ENCODE measurements at regions not wholly inside any gene's neighbourhood (a gene's known extent, or its start where the extent isn't known, plus 50 kb on each side); places are given as distances from the start of the nearest gene placed in this dataset.

GRCh38 chr7:17233603-17234002 is 64.8 kb upstream of the AHR start:
- Histone ChIP-seq H3K9me3 (no peaks in the 10 kb centered on the region), H3K27me3 (no peaks in the 10 kb centered on the region), H3K27ac (no peak overlapping the region), H3K36me3 (no peaks in the 10 kb centered on the region), H3K4me3 (replicated peaks in 1 of 3) (no peak overlapping the region), H3K4me1 (no peaks in the 10 kb centered on the region)
- 62 to 69% methylated on average over 2 of the region's 2 CpGs for whole genome bisulfite sequencing, 2 donors
- TF ChIP-seq POLR2A (IDR thresholded peaks at IDR 0.05) = no peak
- no peak for TF ChIP-seq CTCF (IDR thresholded peaks at IDR 0.05)
- intact Hi-C loops (cut with DNase I) = no loop called here
- no peak for DNase-seq

- H3K27me3 ChIP-seq = no peaks in the 10 kb centered on the region
- no peak for DNase-seq
- intact Hi-C loops (cut with DNase I) = no loop called here
- 85 to 89% methylated on average over 2 of the region's 2 CpGs for WGBS, 2 donors
- no peaks in the 10 kb centered on the region for H3K36me3 ChIP-seq
- H3K27ac ChIP-seq = no peak overlapping the region
- TF ChIP-seq POLR2A (IDR thresholded peaks at IDR 0.05) (no peak), CTCF (IDR thresholded peaks at IDR 0.05) (no peak)
- H3K9me3 ChIP-seq = no peaks in the 10 kb centered on the region
- no peaks in the 10 kb centered on the region for H3K4me1 ChIP-seq
- H3K4me3 ChIP-seq (replicated peaks in 1 of 3) = no peak overlapping the region
Measured at GRCh38 chr7:17234030-17234397, 64.4 kb upstream of the AHR start.

- 65 to 71% methylated on average over 10 of the region's 10 CpGs for whole genome bisulfite sequencing, 2 donors
- no peak for DNase-seq
- TF ChIP-seq CTCF (IDR thresholded peaks at IDR 0.05) = no peak
- no peak for TF ChIP-seq POLR2A (IDR thresholded peaks at IDR 0.05)
- no peaks in the 10 kb centered on the region for H3K27me3 ChIP-seq
- intact Hi-C loops (cut with DNase I) = no loop called here
- no peak overlapping the region for H3K4me3 ChIP-seq (replicated peaks in 1 of 3)
- H3K9me3 ChIP-seq = no peaks in the 10 kb centered on the region
- H3K4me1 ChIP-seq = no peaks in the 10 kb centered on the region
- no peaks in the 10 kb centered on the region for H3K36me3 ChIP-seq
- H3K27ac ChIP-seq = peak overlapping the region in 1 of 3 donors; percentile 37
Measured at GRCh38 chr7:17234398-17235031, 63.9 kb upstream of the AHR start.

GRCh38 chr7:17236171-17236570 is 62.3 kb upstream of the AHR start:
- intact Hi-C loops (cut with DNase I) = no loop called here
- Histone ChIP-seq H3K27me3 (no peaks in the 10 kb centered on the region), H3K36me3 (no peaks in the 10 kb centered on the region), H3K4me1 (no peaks in the 10 kb centered on the region), H3K4me3 (replicated peaks in 1 of 3) (no peak overlapping the region), H3K9me3 (no peaks in the 10 kb centered on the region), H3K27ac (no peak overlapping the region)
- WGBS, 2 donors = 85% methylated on average over 5 of the region's 5 CpGs
- TF ChIP-seq CTCF (IDR thresholded peaks at IDR 0.05) = no peak
- TF ChIP-seq POLR2A (IDR thresholded peaks at IDR 0.05) = no peak
- no peak for DNase-seq

- no peak overlapping the region for H3K27ac ChIP-seq
- no peaks in the 10 kb centered on the region for H3K36me3 ChIP-seq
- no peak overlapping the region for H3K4me3 ChIP-seq (replicated peaks in 1 of 3)
- H3K4me1 ChIP-seq = no peaks in the 10 kb centered on the region
- no peak for DNase-seq
- WGBS, 2 donors = 88 to 92% methylated on average over 1 of the region's 1 CpG
- intact Hi-C loops (cut with DNase I) = no loop called here
- no peaks in the 10 kb centered on the region for H3K9me3 ChIP-seq
- no peaks in the 10 kb centered on the region for H3K27me3 ChIP-seq
- TF ChIP-seq CTCF (IDR thresholded peaks at IDR 0.05) (no peak), POLR2A (IDR thresholded peaks at IDR 0.05) (no peak)
Measured at GRCh38 chr7:17236603-17237002, 61.8 kb upstream of the AHR start.

Data from thyroid gland (tissue), 4 donors.